Activated CD4-positive, alpha-beta T cell treated with anti-CD3 and anti-CD28 coated beads, Interleukin-2, amount 10 ng/mL, durations not matched to agents 24 days and 14 days (primary cell): ENCODE measurements at regions not wholly inside any gene's neighbourhood (a gene's known extent, or its start where the extent isn't known, plus 50 kb on each side); places are given as distances from the start of the nearest gene placed in this dataset.

ENCODE experiments used
- DNase-seq: peaks from one replicate; pipeline ENCODE4 v3.0.0; 2022
- H3K27ac Mint-ChIP-seq: one replicate; pipeline ENCODE4 v1.8.0; 2022; ENCODE audit warnings: mild to moderate bottlenecking, mixed read lengths
- H3K27me3 Mint-ChIP-seq: one replicate; pipeline ENCODE4 v1.8.0; 2022; ENCODE audit warnings: mixed read lengths
- H3K36me3 Mint-ChIP-seq: one replicate; pipeline ENCODE4 v1.8.0; 2022; ENCODE audit warnings: low read depth, mild to moderate bottlenecking, mixed read lengths
- H3K4me1 Mint-ChIP-seq: one replicate; pipeline ENCODE4 v1.8.0; 2021; ENCODE audit warnings: mixed read lengths
- H3K4me3 Mint-ChIP-seq: one replicate; pipeline ENCODE4 v1.8.0; 2022; ENCODE audit warnings: mild to moderate bottlenecking, moderate library complexity, mixed read lengths
- H3K9me3 Mint-ChIP-seq: one replicate; pipeline ENCODE4 v1.8.0; 2021; ENCODE audit warnings: mixed read lengths
- intact Hi-C: fragments of 100-400 bp; cut with micrococcal nuclease; formaldehyde crosslinking; loops from one replicate; pipeline ENCODE4 v1.15.1; 2023

DNA sequence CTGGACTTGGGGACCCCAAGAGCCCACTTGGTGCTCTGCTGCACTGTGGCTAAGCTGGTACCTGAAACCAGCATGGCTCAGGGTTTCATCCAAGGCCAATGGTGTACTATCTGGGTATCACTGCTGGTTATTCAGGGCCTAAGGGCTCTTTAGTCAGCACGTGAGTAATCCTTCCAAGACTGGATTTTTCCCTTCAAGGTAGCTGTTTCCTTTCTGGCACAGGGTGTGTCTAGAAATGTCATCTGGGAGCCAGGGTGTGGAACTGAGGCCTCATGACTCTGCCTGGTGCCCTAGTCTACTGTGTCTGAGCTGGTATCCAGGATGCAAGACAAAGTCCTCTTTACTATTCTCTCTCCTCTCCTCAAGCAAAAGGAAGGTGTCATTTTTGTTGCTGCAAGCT, 99.0 kb upstream of the QRFPR start:
- no peak for DNase-seq
- H3K27me3 Mint-ChIP-seq: peaks cover 33% of the 10 kb centered on the region
- H3K27ac Mint-ChIP-seq: no peak overlapping the region
- no peaks in the 10 kb centered on the region for H3K36me3 Mint-ChIP-seq
- H3K9me3 Mint-ChIP-seq: no peaks in the 10 kb centered on the region
- peaks cover 3% of the 10 kb centered on the region for H3K4me1 Mint-ChIP-seq
- no peak overlapping the region for H3K4me3 Mint-ChIP-seq
- intact Hi-C loops: no loop called here

DNA sequence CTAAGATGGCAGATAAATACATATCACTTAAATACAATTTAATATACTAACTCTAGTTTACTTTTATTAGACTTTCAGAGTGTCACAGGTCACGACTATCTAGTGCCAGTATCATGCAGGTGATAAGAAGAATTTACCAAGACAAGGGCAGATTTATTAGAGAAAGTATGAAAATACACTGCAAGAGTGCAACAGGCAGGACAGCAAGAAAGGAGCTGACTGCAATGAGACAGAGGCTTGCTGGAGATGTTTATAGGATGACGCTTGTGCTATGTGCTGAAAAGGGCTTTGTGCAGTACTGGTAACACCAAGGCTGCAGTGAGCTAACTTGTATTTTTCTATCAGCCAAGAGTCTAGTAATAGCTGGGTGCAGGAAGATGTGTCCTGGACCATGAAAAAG, 96.7 kb upstream of the QRFPR start:
- no peaks in the 10 kb centered on the region for H3K36me3 Mint-ChIP-seq
- intact Hi-C loops: no loop called here
- no peak overlapping the region for H3K4me3 Mint-ChIP-seq
- peaks cover 3% of the 10 kb centered on the region for H3K4me1 Mint-ChIP-seq
- H3K9me3 Mint-ChIP-seq: no peaks in the 10 kb centered on the region
- H3K27me3 Mint-ChIP-seq: peaks cover 14% of the 10 kb centered on the region
- DNase-seq: no peak
- no peak overlapping the region for H3K27ac Mint-ChIP-seq

DNA sequence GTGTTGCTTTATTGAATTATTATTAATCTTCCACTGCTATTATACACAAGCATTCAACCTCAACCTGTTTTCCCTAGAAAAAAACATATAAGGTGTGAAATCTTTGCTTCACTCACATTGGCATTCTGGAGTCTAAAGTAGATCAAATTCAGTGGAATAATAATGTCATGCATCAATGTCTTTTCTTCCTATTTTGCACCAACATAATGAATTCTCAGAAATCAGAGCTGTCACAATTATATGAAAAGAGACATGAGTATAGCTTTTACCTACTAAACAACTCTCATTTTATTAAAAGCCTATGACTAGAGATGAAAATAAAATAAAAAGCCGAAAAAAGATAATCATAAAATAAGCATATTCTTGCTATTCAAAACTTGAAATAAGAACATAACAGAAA, 96.3 kb upstream of the QRFPR start:
- Mint-ChIP-seq H3K4me1 (peaks cover 5% of the 10 kb centered on the region), H3K9me3 (no peaks in the 10 kb centered on the region), H3K4me3 (no peak overlapping the region), H3K27ac (no peak overlapping the region), H3K27me3 (peaks cover 11% of the 10 kb centered on the region), H3K36me3 (no peaks in the 10 kb centered on the region)
- no peak for DNase-seq
- intact Hi-C loops: no loop called here

DNA sequence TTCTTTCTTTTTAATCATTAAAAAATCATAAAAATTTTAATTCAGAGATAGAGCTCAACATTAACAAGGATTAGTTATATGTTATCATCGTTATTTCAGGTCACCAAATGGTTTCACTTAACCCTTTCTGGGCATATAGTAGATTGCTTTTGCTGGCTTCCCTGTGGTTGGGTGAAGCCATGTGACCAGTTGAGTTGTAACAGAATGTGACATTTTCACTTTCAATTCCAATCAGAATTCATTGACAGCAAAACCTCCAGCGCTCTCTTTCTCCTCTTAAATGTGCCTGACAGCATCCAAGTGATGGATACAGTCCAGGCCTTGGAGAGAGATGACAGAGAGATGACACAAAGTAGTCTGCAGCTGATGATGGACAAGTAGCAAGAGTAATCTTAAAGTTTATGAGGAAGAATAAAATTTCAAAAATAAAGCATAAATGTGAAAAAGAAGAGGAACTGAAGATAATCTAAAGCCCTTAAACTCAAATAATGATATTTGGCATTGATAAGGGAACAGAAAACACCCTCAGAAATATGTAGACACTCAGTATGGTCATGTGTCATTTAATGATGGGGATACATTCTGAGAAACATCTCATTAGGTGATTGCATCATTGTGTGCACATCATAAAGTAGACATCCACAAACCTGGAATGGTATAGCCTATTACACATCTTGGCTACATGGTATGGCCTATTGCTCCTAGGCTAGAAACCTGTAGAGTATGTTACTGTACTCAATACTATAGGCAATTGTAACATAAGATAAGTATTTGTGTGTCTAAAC, 92.3 kb upstream of the QRFPR start:
- DNase-seq: no peak
- Mint-ChIP-seq H3K4me3 (no peak overlapping the region), H3K4me1 (peaks cover 5% of the 10 kb centered on the region), H3K9me3 (peaks cover 5% of the 10 kb centered on the region), H3K27me3 (peaks cover 10% of the 10 kb centered on the region), H3K27ac (no peak overlapping the region), H3K36me3 (no peaks in the 10 kb centered on the region)
- intact Hi-C loops: no loop called here

- peaks cover 5% of the 10 kb centered on the region for H3K9me3 Mint-ChIP-seq
These were observed 84.0 kb upstream of the QRFPR start for GRCh38 chr4:121464854-121465253.

GRCh38 chr4:121462660-121463261, 81.9 kb upstream of the QRFPR start:
- no peak overlapping the region for H3K4me3 Mint-ChIP-seq
- no peaks in the 10 kb centered on the region for H3K36me3 Mint-ChIP-seq
- H3K27ac Mint-ChIP-seq: no peak overlapping the region
- H3K9me3 Mint-ChIP-seq: no peaks in the 10 kb centered on the region
- peaks cover 2% of the 10 kb centered on the region for H3K4me1 Mint-ChIP-seq
- H3K27me3 Mint-ChIP-seq: peaks cover 38% of the 10 kb centered on the region
- intact Hi-C loops: loop anchor here (2.0 to 5.0 kb wide), 2 partner anchors 195 to 264 kb away; no protein-coding TSS in a partner anchor
- DNase-seq: peak; percentile 85

More at GRCh38 chr4:121464854-121465253, 84.0 kb upstream of the QRFPR start:
- intact Hi-C loops: loop anchor here (5.0 kb wide), 1 partner anchor 192 kb away; no protein-coding TSS in a partner anchor
- H3K36me3 Mint-ChIP-seq: no peaks in the 10 kb centered on the region
- no peak overlapping the region for H3K4me3 Mint-ChIP-seq
- DNase-seq: no peak
- peaks cover 29% of the 10 kb centered on the region for H3K27me3 Mint-ChIP-seq
- peaks cover 2% of the 10 kb centered on the region for H3K4me1 Mint-ChIP-seq
- no peak overlapping the region for H3K27ac Mint-ChIP-seq

GRCh38 chr4:121459026-121459425, 78.2 kb upstream of the QRFPR start:
- H3K27me3 Mint-ChIP-seq: peaks cover 38% of the 10 kb centered on the region
- intact Hi-C loops: no loop called here
- H3K36me3 Mint-ChIP-seq: no peaks in the 10 kb centered on the region
- H3K4me3 Mint-ChIP-seq: no peak overlapping the region
- DNase-seq: no peak
- peaks cover 2% of the 10 kb centered on the region for H3K4me1 Mint-ChIP-seq
- H3K9me3 Mint-ChIP-seq: no peaks in the 10 kb centered on the region
- H3K27ac Mint-ChIP-seq: no peak overlapping the region

DNA sequence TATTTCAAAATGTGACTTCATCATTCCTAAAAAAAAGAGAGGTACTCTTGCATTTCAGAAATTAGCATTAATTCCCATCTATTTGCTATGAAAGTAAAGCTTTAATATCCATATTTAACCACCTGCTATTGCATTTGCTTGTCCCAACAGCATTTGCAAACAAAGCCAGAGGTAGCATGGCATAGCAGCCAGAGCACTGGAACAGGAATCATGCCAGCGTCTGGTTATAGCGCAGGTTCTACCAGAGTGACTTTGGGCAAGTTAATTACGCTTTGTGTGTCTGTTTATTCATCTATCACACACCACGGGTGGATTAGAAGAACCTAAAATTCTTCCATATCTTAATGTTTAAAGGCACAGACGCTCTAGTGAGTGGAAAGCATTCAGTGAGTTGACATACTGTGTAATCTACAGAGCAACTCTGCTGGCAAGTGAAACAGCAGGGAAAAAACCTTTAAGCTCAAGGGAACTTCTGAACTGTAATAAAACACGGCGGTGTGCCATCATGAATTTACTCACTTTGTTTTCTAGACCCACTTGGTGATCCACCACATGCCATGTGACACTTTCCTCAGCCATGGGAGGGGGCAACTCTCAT, 76.6 kb upstream of the QRFPR start:
- Mint-ChIP-seq H3K36me3 (no peaks in the 10 kb centered on the region), H3K4me3 (no peak overlapping the region)

GRCh38 chr4:121455285-121455684, 74.5 kb upstream of the QRFPR start:
- Mint-ChIP-seq H3K4me3 (no peak overlapping the region), H3K36me3 (no peaks in the 10 kb centered on the region), H3K27ac (no peak overlapping the region), H3K9me3 (no peaks in the 10 kb centered on the region), H3K27me3 (peaks cover 43% of the 10 kb centered on the region), H3K4me1 (no peaks in the 10 kb centered on the region)
- intact Hi-C loops: no loop called here
- DNase-seq: no peak

More for the DNA sequence above, 76.6 kb upstream of the QRFPR start:
- DNase-seq: no peak
- H3K27me3 Mint-ChIP-seq: peaks cover 42% of the 10 kb centered on the region
- no peak overlapping the region for H3K27ac Mint-ChIP-seq
- H3K9me3 Mint-ChIP-seq: no peaks in the 10 kb centered on the region
- no peaks in the 10 kb centered on the region for H3K4me1 Mint-ChIP-seq
- intact Hi-C loops: no loop called here

- Mint-ChIP-seq H3K36me3 (no peaks in the 10 kb centered on the region), H3K9me3 (no peaks in the 10 kb centered on the region), H3K4me3 (no peak overlapping the region), H3K27me3 (peaks cover 44% of the 10 kb centered on the region), H3K4me1 (no peaks in the 10 kb centered on the region), H3K27ac (no peak overlapping the region)
- no peak for DNase-seq
- intact Hi-C loops: no loop called here
These were observed 73.6 kb upstream of the QRFPR start for GRCh38 chr4:121454251-121454979.

DNA sequence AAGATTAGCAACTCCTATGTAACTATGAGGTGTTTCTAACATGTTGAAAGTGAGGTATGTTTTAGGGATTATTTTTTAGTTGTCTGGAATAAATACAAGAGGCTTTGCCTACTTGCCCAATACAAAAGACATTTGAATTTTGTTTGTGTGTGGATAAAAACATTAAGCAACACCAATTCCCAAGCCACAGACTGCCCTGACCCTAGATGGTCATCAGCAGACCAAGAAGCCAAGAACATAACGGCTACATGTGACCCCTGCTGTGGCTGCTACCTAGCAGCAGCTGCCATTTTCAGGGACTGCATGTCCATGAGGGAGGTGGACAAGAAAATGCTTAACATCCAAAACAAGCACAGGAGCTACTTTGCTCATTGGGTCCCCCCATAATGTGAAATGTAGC, 70.5 kb upstream of the QRFPR start:
- H3K4me3 Mint-ChIP-seq: no peak overlapping the region

GRCh38 chr4:121449416-121449815, 68.6 kb upstream of the QRFPR start:
- no peak for DNase-seq
- Mint-ChIP-seq H3K4me3 (no peak overlapping the region), H3K27me3 (peaks cover 25% of the 10 kb centered on the region), H3K9me3 (no peaks in the 10 kb centered on the region), H3K36me3 (no peaks in the 10 kb centered on the region), H3K4me1 (no peaks in the 10 kb centered on the region), H3K27ac (no peak overlapping the region)
- intact Hi-C loops: no loop called here

More for the DNA sequence above, 70.5 kb upstream of the QRFPR start:
- H3K4me1 Mint-ChIP-seq: no peaks in the 10 kb centered on the region
- intact Hi-C loops: no loop called here
- DNase-seq: no peak
- no peaks in the 10 kb centered on the region for H3K36me3 Mint-ChIP-seq
- H3K27ac Mint-ChIP-seq: no peak overlapping the region
- no peaks in the 10 kb centered on the region for H3K9me3 Mint-ChIP-seq
- peaks cover 33% of the 10 kb centered on the region for H3K27me3 Mint-ChIP-seq

GRCh38 chr4:121448231-121448630, 67.4 kb upstream of the QRFPR start:
- Mint-ChIP-seq H3K9me3 (no peaks in the 10 kb centered on the region), H3K27me3 (peaks cover 20% of the 10 kb centered on the region), H3K27ac (no peak overlapping the region), H3K4me3 (no peak overlapping the region), H3K4me1 (no peaks in the 10 kb centered on the region), H3K36me3 (no peaks in the 10 kb centered on the region)
- DNase-seq: no peak
- intact Hi-C loops: no loop called here

GRCh38 chr4:121439669-121440068, 58.9 kb upstream of the QRFPR start:
- Mint-ChIP-seq H3K9me3 (peaks cover 13% of the 10 kb centered on the region), H3K27me3 (no peaks in the 10 kb centered on the region), H3K4me1 (no peaks in the 10 kb centered on the region), H3K27ac (no peak overlapping the region), H3K4me3 (no peak overlapping the region), H3K36me3 (no peaks in the 10 kb centered on the region)
- intact Hi-C loops: no loop called here
- no peak for DNase-seq
